ENCODE measurements at regions not wholly inside any gene's neighbourhood (a gene's known extent, or its start where the extent isn't known, plus 50 kb on each side); places are given as distances from the start of the nearest gene placed in this dataset.

DNA sequence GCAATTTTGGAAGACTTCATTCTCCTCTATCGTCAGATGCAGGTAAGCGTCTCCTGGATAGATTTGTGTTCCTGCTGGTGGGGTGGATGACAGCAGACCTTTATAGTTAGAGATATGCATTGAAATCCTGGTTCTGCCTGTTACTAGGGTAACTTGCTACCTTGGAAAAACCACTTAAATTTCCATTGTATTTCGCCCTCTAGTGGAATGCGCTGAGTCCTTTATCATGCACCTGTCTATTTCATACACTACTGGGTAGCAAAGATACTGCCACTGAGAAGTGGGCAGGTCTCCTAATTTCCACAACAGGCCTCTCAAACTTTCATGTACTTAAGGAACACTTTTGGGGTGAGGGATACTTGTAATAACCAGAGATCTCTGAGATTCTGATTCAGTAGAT is 209.5 kb upstream of the SUCLG2 start:
- DNase-seq: no peak

DNA sequence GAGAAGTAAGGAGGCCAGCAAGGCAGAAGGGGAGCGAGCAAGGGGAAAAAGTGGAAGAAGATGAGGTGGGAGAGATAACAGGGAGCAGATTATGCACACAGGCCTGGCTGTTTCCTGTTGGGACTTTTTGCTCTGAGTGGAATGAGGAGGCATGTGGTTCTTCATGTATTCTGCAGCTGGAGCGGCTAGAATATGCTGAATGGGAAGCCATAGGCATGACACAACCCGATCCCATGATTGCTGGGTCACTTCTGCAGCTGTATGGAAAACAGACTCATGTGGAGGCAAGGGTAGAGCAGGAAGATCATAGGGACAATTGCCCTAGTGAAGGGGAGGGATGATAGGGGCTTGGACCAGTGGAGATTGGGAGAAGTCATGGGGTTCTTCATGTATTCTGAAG is 206.0 kb upstream of the SUCLG2 start:
- DNase-seq: no peak

DNA sequence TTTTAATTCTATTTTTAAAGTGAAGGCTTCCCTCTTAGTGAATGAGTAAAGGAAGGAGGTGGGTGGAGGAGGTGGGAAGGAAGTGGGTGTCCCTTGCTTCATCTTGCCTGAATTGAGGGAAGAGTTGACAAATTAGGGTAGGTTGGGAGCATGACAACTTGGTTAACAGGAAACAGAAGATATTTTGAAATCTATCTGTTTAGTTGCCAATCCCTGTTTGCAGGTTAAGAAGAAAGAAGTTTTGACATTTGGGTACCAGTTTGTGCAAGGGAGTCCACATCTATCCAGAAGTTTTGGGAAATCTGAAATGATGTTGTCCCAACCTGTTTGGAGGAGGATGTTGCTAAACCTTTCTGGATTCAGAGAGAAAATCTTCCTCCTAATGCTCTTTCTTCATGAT is 204.1 kb upstream of the SUCLG2 start:
- no peak for DNase-seq

DNA sequence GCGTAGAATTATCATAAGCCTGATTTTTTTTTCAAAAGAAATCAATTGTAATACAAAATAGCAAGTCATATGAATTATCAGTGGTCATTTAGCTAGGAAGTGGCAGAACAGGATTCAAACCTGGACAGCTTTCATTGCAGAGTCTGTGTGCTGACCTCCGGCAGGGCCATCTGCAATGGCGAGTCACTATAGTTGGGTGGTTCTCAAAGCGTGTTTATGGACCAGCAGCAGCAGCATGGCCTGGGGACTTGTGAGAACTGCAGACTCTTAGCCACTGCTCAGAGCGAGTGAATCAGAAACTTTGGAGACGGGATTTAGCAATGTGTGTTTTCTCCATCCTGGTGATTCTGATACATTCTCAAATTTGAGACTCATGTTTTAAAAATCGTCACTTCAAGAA is 202.3 kb upstream of the SUCLG2 start:
- no peak for DNase-seq

DNA sequence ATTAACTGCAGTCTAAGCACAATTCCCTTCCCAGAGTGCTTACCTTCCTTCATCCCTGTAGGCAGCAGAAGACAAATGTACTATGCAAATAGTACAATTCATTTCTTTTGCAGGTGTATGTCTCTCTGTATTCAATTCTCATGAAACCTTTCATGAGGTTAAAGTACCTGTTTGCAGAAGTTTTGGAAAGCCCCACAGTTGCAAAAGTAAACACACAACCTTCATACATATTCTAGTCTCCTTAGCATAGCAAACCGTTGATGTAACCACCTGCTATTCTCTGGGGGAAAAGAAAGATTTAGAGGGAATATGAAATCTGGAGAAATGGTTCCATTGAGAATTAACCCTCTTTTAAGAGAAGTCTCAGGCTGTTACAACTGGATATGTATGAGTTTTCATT is 200.3 kb upstream of the SUCLG2 start:
- DNase-seq: no peak

DNA sequence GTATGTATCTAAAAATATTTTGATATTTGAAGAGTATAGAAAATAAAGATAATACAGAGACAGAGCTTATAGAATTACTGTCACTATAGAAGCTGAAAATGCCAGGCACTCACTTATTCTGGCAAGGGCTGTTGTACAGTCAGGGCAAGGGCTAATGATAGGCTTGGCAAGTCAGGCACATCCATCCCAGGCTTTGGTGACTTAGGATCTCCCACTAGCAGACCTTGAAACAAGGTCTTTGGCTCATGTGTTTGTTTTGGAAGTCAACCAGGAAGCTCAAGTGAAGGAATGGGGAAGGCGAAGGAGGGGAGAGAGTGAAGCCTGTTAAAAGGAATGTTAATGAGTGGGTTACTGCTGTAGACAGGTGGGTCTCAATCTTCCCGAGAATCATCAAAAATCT is 199.1 kb upstream of the SUCLG2 start:
- no peak for DNase-seq

DNA sequence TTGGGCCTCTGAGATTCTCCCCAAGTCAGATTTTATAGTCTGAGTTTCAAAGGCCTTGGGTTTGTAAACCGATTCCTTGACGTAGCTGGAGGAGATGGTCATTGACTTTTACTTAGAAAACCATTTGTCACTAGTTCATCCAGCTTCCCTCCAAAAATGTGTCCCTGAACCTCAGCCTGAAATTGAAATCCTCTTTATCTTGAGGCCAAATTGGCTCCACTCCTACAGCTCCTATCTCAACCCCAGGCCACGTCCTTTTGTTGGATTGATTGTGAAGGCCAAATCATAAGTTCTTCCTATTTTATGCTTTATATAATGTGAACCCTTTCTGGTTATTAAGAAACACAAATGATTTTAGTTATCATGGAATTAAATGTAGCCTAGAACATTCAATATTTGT is 193.9 kb upstream of the SUCLG2 start:
- DNase-seq: no peak

DNA sequence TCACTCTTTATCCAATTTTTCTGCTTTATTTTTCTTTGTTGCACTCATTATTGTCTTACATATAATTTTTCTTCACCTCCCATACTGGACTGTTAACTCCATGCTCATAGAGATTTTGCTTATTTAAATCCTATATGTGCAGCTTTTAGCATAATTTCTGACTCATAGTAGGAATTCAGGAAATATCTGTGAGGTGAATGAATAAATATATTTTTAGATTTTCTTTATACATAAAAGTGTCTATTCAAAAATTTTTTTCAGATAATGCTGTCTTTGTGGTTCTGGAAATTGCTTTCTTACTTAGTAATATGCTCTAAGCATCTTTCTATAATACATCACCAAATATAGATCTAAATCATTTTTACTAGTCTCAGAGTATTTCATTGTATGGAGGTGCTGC is 191.8 kb upstream of the SUCLG2 start:
- no peak for DNase-seq

DNA sequence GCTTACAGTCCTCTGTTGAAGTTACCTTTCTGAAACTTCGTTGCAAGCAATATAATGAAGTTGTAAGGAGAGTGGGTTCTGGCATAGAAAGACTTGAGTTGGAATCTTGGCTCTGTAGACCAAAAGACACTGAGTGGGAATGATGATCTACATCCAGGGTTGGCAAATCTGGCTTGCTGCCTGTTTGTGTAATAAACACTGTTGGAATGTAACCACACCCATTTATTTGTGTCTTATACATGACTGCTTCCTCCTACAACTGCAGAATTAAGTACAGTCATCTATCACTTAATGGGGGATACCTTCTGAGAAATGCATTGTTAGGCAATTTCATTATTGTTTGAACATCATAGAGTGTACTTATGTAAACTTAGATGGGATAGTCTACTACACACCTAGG is 178.4 kb upstream of the SUCLG2 start:
- no peak for DNase-seq

DNA sequence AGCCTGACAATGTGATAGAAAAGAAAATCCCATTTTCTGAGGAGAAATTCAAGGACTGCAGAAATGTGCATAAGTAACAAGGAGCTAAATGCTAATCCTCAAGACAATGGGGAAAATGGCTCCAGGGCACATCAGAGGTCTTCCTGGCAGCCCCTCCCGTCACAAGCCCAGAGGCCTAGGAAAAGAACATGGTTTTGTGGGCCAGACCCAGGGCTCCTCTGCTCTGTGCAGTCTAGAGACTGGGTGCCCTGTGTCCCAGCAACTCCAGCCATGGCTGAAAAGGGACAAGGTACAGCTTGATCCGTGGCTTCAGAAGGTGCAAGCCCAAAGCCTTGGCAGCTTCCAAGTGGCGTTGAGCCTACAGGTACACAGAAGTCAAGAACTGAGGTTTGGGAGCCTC is 176.8 kb upstream of the SUCLG2 start:
- no peak for DNase-seq

DNA sequence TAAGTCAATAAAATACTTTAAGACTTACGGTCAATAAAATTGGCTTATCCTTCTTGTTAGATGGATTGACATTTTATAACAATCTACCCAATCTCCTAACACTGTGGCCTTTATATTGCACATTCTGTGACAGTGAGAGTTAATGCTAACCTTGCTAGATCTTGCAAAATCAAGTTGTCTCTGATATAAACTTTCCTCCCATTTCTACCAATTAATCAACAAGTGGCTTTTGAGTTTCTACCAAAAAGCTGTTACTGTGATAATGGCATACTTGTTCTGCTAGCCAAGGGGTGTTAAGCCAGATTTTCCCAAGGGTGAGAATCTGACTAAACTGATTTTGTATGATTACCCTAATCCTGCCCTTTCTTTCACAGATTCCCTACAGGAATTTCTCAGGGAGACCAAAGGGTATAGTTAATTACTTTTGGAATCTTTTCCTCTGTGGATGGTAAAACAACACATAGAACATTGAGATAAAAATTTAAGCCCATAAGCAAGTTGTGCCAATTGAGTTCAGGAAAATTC is 174.1 kb upstream of the SUCLG2 start:
- no peak for DNase-seq

DNA sequence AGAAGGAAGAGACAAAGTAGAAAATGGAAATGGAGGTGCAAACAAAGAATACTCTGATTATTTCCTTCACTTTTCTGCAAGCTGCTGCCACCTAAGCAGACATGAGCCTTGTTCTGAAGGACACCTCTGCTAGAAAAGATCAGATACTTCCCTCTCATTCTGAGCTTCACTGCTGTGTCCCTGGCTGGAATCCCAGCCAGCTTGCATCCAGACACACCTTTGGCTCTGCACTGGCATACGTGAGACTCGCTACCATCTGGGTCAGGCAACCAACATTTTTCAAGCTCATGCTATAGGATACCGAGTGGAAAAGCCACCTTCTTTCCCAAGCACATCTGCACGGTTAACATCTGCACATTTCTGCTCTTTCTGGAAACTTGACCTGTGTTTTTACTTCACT is 166.7 kb upstream of the SUCLG2 start:
- DNase-seq: no peak

DNA sequence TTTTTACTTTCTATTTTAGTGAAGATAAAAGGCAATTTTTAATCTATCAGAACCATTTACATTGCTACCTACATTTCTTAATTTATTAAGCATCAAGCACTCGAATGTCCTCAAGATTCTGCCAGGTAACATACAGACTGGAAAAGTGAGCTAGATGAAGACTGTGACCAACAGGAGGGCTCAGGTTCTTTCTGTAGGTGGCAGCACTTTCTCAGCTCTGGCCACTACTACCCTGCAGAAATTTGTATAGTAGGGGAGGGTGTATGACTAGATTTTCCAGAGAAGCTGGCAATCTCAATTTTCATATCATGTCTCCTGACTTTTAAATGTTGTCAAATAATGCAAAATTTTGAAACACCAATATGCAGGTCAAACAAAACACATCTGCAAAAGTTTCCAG is 165.0 kb upstream of the SUCLG2 start:
- DNase-seq: peak in 1 of 2 donors; percentile 24

DNA sequence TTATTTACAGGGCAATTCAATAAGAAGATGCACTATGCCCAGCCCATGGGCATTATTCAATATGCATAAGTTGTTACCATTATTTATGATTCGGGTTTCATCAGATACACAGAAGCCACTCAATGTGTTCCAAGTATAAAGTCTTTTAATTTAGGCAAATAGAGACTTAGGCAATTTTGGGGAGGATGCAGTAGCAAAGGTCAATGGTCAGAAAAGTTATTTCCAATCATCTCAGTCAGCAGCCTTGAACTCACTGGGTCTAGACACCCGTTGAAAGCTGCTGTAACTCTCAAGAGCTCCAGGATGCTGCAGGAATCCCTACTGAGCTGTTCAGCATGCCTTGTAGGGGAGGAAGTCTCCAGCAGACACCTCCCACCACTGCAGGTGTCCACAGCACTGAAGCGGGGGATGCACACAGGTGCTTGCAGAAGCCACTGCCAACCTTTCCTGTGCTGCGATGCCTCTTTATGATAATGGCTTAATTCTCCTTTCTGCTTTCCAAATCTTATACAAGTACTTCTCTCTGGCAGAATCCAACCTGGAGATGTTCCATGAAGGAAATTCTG is 155.0 kb upstream of the SUCLG2 start:
- no peak for DNase-seq

DNA sequence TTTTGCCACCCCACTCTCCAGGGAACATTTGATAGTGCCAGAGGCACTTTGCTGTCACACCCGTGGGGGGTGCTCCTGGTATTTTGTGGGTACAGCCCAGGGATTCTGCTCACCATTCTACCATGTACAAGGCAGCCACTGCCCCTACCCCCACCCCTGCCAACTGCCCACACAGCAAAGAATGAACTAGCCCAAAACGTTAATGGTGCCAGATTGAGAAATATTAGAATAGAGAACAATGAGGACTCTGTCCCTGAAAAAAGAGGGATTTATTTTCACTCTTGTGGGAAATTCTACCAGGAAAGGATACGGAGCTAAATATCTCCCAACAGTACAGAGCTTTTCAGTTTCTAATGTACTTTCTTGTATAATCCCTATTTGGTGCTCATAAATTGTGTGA is 154.5 kb upstream of the SUCLG2 start:
- DNase-seq: no peak

DNA sequence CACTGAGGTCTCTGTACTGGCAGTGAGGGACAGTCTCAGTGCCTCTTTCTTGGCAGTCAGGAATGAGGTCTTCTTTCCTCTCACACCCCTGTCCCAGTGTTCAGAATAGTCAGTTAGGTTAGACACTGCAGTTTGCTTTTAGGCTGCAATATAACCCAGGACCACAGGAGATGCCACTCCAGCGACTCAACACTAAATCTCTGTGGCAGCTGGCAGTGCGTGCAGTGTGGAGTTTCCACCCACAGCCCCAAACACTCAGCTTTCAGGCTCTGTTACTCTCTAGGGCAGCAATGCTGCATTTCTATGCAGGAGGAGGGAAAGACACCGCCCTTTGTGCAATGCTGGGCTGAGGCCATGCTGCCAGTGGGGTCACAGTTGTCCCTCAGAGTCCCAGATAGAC is 150.2 kb upstream of the SUCLG2 start:
- DNase-seq: no peak

DNA sequence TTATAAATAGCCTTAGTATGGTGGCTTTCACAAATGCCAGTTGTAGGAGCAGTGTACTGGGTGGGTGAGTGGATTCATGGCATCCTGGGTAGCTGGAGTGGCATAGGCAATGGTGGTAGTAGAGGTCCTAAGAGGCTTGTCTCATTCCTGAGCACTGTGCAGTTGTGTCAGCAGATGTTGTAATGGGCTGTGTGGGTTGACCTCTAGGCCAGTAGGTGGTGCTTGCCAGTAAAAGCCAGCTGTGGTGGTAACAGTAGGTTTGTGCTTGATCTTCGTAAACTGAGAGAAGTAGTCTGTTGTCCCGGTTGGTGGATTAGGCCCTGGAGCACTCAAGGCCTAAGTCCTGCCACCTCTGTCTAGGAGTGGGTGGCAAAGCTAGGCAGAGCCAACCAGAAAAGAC is 149.7 kb upstream of the SUCLG2 start:
- no peak for DNase-seq

DNA sequence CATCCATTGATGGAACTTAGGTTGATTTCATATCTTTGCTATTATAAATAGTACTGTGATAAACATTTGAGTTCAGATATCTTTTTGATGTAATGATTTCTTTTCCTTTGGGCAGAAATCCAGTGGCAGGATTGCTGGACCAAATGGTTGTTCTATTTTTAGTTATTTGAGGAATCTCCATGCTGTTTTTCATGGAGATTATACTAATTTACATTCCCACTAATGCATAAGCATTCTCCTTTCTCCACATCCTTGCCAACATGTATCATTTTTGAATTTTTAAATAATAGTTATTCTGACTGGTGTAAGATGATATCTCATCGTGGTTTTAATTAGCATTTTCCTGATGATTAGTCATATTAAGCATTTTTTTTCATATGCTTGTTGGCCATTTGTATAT is 144.0 kb upstream of the SUCLG2 start:
- DNase-seq: no peak

DNA sequence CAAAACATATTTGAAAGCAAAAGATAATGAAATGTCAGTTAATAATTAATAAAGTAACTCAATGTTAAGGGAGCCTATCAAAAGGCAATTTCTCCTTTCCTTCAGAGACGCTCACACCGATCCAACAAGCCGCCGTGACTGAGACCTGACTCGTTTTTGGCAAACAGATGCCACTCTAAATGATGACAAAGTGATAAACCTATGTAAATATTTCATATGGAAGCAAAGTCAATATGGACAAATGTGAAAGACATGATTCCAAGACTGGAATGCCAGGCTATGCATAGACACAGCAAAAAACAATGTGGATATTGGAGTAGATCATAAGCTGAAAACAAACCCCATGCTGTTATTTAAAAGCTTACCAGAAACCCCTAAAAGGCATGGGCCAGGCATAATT is 137.2 kb upstream of the SUCLG2 start:
- no peak for DNase-seq

DNA sequence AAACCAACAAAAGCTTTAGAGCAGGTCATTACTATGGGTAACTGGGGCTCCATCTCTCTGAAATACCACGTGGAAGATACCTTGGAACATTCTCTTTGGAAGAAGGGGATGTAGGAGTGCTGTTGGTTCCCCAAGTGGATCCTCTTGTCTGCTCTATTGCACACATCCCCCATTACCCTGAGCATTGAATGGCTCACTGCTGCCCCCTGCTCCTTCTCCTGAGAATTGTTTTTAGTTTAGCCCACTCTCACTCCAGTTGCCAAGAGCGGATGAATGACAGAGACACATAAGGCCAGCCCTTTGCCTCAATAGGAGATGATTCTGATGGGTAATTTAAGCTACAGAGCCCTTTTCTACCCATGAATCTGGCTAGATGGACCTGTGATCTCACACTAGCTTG is 135.6 kb upstream of the SUCLG2 start:
- DNase-seq: peak; percentile 49 to 73

DNA sequence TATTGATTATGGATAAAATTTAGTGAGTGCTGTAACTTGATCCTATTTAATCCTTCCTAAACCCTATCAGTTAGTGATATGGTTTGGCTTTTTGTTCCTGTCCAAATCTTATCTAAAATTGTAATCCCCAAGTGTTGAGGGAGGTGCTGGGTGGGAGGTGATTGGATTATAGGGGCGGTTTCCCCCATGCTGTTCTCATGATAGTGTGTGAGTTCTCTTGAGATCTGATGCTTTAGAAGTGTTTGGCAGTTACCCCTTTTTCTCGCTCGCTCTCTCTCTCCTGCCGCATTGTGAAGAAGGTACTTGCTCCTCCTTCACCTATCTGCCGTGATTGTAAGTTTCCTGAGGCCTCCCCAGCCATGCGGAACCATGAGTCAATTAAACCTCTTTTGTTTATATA is 134.0 kb upstream of the SUCLG2 start:
- DNase-seq: no peak

DNA sequence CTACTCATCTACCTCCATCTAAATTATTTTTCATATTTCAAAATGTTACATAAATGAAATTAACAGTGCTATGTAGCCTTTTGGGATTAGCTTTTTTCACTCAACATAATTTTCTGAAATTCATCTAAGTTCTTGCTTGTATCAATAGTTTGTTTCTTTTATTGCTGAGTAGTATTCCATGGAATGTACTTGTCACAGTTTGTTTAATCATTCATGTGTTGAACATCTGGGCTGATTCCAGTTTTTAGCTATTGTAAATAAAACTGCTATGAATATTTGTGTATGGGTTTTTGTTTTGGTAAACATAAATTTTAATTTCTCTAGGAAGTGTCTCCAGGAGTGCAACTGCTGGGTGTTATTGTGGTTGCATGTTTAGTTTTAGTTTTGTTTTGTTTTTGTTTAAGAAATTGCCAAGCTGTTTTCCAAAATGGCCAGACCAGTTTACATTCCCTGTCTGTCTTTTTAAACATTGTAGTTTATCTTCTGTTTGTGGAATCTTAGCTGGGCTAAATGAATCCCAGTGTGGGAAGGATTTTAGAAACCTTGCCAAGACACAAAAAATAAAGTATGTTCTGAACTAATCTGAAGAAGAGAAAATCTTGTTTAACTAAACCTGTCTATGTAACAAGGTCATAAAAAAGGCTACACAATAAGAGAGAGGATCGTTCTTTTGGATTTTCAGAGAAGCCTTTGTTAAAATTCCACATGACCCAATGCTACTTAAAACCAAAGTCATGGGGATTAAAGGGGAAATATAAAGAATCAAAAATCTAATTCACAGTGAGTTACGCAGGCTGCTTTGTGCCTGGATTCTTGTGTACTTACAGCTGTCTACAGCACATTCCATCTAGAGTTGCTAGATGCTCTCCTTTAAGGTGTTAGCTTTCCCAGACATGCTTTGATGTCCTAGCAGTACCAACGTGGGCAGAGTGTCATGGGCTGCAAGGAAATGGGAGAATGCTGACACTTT is 129.2 kb upstream of the SUCLG2 start:
- DNase-seq: no peak

DNA sequence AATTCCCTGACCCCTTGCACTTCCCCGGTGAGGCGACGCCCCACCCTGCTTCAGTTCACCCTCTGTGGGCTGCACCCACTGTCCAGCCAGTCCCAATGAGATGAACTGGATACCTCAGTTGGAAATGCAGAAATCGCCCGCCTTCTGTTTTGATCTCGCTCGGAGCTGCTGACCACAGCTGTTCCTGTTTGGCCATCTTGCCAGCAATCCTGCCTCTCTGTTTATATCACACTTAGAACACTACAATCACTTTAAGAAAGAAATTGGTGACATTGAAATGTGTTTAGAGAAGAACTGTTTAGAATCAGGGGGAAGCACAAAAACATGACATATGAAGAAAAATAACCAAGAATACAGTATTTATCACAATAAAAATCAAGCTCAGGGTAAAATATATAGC is 127.5 kb upstream of the SUCLG2 start:
- no peak for DNase-seq

DNA sequence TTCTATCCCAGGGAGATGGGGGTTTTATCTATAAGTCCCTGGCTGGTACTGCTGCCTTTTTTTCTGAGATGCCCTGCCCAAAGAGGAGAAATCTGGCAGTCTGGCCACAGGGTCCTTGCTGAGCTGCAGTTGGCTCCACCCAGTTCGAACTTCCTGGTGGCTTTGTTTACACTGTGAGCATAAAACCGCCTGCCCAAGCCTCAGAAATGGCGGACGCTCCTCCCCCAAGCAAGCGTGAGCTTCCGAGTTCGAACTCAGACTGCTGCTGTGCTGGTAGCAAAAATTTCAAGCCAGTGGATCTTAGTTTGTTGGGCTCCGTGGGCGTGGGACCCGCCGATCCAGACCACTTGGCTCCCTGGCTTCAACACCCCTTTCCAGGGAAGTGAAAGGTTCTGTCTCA is 126.8 kb upstream of the SUCLG2 start:
- DNase-seq: no peak

DNA sequence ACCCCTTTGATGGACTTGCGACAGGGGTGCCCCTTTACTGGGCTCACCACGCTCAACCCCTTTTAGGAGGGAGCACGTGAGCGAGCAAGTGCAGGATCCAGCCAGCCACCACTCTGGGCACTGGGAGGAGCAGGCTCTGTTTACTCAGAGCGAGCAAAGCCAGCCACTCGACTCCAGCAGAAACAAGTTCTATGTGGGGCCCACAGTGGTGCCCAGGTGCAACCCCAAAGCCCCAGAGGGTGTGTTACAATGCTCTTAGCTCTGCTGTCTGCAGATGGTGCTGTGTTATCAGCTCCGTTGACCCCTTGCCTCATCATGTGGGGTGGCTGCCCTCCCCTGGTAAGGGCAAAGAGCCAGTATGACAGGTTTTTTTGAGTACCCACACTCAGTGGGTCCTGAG is 120.3 kb upstream of the SUCLG2 start:
- DNase-seq: no peak

All from CD4-positive, alpha-beta T cell treated with Interferon alpha-2 for 1 hour (primary cell).